ENCODE measurements at regions not wholly inside any gene's neighbourhood (a gene's known extent, or its start where the extent isn't known, plus 50 kb on each side); places are given as distances from the start of the nearest gene placed in this dataset.

DNA sequence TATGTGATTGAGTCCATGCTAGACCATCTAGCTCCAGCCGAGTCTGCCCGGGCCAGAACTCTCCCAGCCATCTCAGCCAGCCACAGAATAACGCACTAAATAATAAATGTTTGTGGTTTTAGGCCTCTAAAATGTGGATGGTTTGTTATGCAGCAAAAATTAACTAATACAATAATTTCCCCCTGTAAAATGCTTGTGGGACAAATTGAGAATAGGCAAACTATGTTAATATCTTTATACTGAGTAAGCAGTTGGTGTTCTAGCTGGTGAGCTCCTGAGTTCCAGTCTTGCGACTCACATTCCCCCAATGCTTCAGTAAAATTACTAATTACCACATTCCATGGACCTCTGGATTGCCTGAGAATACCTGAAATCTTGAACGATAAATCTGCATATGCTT lies 316.8 kb upstream of the NFE2L3 start:
- Histone ChIP-seq H3K9ac (ENCODE audit: insufficient read length) (no peak overlapping the region), H3K36me3 (ENCODE audit: insufficient read depth, low read length) (no peaks in the 10 kb centered on the region), H3K27ac (no peak overlapping the region), H3K9me3 (ENCODE audit: low read depth, low read length) (no peaks in the 10 kb centered on the region), H3K4me3 (no peak overlapping the region)
- no peak for TF ChIP-seq POLR2AphosphoS5 (IDR thresholded peaks at IDR 0.05; ENCODE audit: borderline replicate concordance, low read depth, low read length)
- no peak for TF ChIP-seq EZH2 (IDR thresholded peaks at IDR 0.05)
- TF ChIP-seq FOXP2 (optimal IDR thresholded peaks at IDR 0.05; ENCODE audit: control extremely low read depth, extremely low read length, insufficient read depth), result no peak
- no peak for DNase-seq (ENCODE audit: low read depth, low spot score)

DNA sequence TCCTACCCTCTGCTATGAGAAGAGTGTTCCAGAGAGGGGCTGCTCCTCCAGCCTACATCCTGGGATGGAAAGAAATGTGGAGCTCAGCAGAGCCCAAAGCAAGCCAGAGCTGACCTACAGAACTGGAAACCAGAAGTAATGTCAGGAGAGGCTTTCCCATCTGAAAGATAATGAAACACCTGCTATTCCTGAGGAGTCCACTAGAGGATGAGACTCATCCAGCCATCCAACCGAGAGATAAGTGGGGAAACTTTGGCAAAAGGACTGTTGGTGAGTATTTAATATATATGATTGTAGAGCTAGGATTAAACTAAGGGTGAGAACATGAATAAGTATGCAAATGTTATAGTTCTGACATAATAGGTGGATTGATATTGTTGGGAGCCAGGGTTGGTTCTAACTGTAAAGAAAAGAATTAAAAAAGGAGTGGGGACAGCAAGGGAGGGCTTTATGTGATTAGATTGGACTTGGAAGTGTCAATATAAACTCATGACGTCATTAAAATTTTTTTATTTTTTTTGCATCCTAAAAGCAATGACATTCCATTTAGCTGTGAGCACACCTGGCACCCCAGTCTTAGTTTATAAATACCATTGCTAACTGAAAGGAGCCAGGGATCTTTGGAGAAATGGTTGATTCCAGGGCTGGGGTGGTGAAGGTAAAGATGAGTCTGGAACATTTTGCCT lies 312.8 kb upstream of the NFE2L3 start:
- no peak for DNase-seq (ENCODE audit: low read depth, low spot score)
- no peaks in the 10 kb centered on the region for H3K36me3 ChIP-seq (ENCODE audit: insufficient read depth, low read length)
- TF ChIP-seq FOXP2 (optimal IDR thresholded peaks at IDR 0.05; ENCODE audit: control extremely low read depth, extremely low read length, insufficient read depth) (no peak), EZH2 (IDR thresholded peaks at IDR 0.05) (no peak), POLR2AphosphoS5 (IDR thresholded peaks at IDR 0.05; ENCODE audit: borderline replicate concordance, low read depth, low read length) (no peak)
- no peak overlapping the region for H3K4me3 ChIP-seq
- H3K9me3 ChIP-seq (ENCODE audit: low read depth, low read length), result no peaks in the 10 kb centered on the region
- H3K27ac ChIP-seq, result no peak overlapping the region
- no peak overlapping the region for H3K9ac ChIP-seq (ENCODE audit: insufficient read length)

DNA sequence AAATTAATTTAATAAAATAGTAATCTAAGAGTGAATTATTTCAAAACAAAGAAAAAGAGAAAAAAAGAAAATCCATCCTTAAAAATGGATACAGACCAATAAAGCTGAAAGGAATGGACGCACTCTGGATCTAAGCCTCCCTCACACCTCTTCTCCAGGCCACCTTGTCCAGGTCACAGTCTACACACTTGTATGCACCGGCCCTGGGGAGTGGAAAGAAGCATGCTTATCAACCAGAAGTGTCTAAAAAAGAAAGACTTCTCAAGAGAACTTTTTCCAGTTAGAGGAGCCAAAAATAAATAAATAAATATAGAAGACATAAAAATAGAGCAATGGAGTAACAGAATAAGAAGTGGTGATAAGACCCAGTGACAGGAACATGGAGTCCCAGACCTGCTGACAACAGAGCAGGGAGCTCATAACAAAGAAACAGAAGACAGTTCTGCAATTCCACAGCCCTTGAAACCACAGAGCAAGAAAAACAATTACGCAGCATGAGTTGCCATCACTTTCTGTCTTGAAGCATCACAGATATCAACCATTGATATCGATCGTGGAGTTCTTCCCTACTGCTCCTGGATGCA lies 311.7 kb upstream of the NFE2L3 start:
- Histone ChIP-seq H3K27ac (no peak overlapping the region), H3K36me3 (ENCODE audit: insufficient read depth, low read length) (no peaks in the 10 kb centered on the region), H3K9me3 (ENCODE audit: low read depth, low read length) (no peaks in the 10 kb centered on the region), H3K9ac (ENCODE audit: insufficient read length) (no peak overlapping the region), H3K4me3 (no peak overlapping the region)
- no peak for DNase-seq (ENCODE audit: low read depth, low spot score)
- TF ChIP-seq EZH2 (IDR thresholded peaks at IDR 0.05), result no peak
- no peak for TF ChIP-seq FOXP2 (optimal IDR thresholded peaks at IDR 0.05; ENCODE audit: control extremely low read depth, extremely low read length, insufficient read depth)
- TF ChIP-seq POLR2AphosphoS5 (IDR thresholded peaks at IDR 0.05; ENCODE audit: borderline replicate concordance, low read depth, low read length), result no peak

DNA sequence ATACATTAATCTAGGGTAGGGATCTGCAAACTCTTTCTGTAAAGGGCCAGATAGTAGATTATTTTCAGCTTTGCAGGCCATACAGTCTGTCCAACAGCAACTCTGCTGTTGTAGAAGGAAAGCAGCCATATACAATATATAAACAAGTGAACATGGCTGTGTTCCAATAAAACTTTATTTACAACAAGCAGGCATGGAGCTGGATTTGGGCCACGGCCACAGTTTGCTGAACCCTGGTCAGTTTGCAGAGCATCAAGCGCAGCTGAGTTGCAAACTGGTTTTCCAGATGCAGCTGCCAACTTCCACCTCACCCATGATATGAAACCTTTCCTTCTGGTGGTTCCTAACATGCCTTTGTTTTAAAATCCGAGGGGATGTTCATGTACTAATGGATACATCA lies 310.4 kb upstream of the NFE2L3 start:
- H3K27ac ChIP-seq, result no peak overlapping the region
- H3K36me3 ChIP-seq (ENCODE audit: insufficient read depth, low read length), result no peaks in the 10 kb centered on the region
- no peak for TF ChIP-seq POLR2AphosphoS5 (IDR thresholded peaks at IDR 0.05; ENCODE audit: borderline replicate concordance, low read depth, low read length)
- TF ChIP-seq FOXP2 (optimal IDR thresholded peaks at IDR 0.05; ENCODE audit: control extremely low read depth, extremely low read length, insufficient read depth), result no peak
- no peak for TF ChIP-seq EZH2 (IDR thresholded peaks at IDR 0.05)
- no peaks in the 10 kb centered on the region for H3K9me3 ChIP-seq (ENCODE audit: low read depth, low read length)
- H3K9ac ChIP-seq (ENCODE audit: insufficient read length), result no peak overlapping the region
- H3K4me3 ChIP-seq, result no peak overlapping the region
- DNase-seq (ENCODE audit: low read depth, low spot score), result no peak

DNA sequence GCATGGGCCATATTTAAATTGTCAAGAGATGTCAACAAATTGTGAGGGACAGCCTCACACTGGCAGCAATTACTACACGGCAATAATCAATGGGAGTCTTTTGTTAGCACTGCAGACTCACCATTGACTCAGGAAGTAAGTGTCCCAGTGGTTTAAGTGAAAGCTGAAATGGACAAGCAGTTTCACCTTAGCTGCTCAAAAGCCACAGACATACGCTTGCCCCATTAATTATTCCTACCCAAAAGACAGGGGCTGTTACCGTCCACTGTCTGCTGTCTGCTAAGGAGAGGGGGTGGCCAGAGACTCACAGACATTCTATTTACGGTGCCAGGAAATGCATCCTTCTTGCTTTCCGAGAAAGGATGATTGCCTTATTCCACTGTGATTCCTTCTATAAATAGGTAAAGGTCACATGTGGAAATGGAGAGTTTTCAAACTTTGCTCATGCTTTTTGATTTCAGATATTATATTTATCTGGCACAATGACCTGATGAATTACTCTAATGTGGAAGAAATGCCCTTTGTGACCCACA lies 309.7 kb upstream of the NFE2L3 start:
- no peaks in the 10 kb centered on the region for H3K9me3 ChIP-seq (ENCODE audit: low read depth, low read length)
- no peaks in the 10 kb centered on the region for H3K36me3 ChIP-seq (ENCODE audit: insufficient read depth, low read length)
- H3K9ac ChIP-seq (ENCODE audit: insufficient read length), result no peak overlapping the region
- DNase-seq (ENCODE audit: low read depth, low spot score), result no peak
- H3K27ac ChIP-seq, result no peak overlapping the region
- no peak for TF ChIP-seq FOXP2 (optimal IDR thresholded peaks at IDR 0.05; ENCODE audit: control extremely low read depth, extremely low read length, insufficient read depth)
- TF ChIP-seq POLR2AphosphoS5 (IDR thresholded peaks at IDR 0.05; ENCODE audit: borderline replicate concordance, low read depth, low read length), result no peak
- no peak for TF ChIP-seq EZH2 (IDR thresholded peaks at IDR 0.05)
- no peak overlapping the region for H3K4me3 ChIP-seq

DNA sequence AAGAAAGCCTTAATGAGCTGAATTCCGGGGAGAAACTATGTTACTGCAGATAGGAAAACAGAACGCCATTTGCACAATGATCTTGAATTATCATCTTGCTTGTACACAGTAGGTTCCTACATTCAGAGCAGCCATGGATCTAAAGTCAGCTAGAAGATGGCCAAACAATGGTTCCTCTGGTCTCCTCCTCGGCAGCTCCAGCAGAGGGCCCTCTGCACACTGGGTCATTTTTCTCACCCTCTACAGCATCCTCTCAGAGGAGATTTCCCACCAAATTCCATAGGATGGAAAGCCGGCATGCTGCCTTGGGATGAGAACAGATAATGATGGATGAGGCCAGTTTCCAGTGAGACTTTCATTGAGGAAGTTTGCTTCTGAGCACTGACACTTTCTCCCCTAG lies 308.5 kb upstream of the NFE2L3 start:
- H3K36me3 ChIP-seq (ENCODE audit: insufficient read depth, low read length), result no peaks in the 10 kb centered on the region
- TF ChIP-seq FOXP2 (optimal IDR thresholded peaks at IDR 0.05; ENCODE audit: control extremely low read depth, extremely low read length, insufficient read depth) (no peak), EZH2 (IDR thresholded peaks at IDR 0.05) (no peak), POLR2AphosphoS5 (IDR thresholded peaks at IDR 0.05; ENCODE audit: borderline replicate concordance, low read depth, low read length) (no peak)
- no peak overlapping the region for H3K9ac ChIP-seq (ENCODE audit: insufficient read length)
- H3K27ac ChIP-seq, result no peak overlapping the region
- DNase-seq (ENCODE audit: low read depth, low spot score), result no peak
- H3K4me3 ChIP-seq, result no peak overlapping the region
- H3K9me3 ChIP-seq (ENCODE audit: low read depth, low read length), result no peaks in the 10 kb centered on the region

DNA sequence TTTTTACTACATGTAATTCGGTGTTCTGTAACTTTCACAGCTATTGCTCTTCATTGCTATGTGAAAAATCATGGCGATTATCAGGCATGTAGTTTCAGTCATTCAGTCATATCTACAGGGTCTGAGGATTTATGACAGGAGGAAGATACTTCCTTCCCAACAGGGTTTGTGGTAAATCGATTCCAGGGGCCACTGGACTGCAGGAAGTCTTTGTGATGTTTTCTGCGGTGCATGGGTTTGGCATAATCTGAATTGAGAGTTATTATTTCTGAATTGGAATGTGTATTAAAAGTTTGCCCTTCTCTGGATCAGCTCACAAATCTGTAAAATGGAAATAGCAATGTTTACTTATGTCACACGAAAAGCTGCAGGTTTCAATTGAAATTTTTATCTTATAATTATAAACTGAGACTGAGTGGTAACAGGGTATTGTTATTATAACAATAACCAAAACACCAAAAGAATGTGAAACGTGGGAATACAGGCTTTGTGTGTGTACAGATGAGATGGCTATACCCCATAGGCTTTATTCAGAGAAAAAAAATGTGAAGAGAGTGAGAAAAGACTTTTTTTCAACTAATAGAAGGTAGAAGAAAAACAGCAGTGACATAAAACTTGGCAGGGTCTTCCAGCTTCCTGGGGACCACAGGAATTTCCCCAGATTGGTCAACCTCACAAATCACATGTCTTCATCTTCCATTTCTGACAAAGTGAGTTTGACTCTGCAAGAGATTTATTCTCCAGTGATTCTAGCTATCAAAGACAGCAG lies 307.7 kb upstream of the NFE2L3 start:
- no peaks in the 10 kb centered on the region for H3K9me3 ChIP-seq (ENCODE audit: low read depth, low read length)
- DNase-seq (ENCODE audit: low read depth, low spot score), result no peak
- no peak overlapping the region for H3K27ac ChIP-seq
- no peak overlapping the region for H3K4me3 ChIP-seq
- TF ChIP-seq POLR2AphosphoS5 (IDR thresholded peaks at IDR 0.05; ENCODE audit: borderline replicate concordance, low read depth, low read length) (no peak), EZH2 (IDR thresholded peaks at IDR 0.05) (no peak), FOXP2 (optimal IDR thresholded peaks at IDR 0.05; ENCODE audit: control extremely low read depth, extremely low read length, insufficient read depth) (no peak)
- H3K36me3 ChIP-seq (ENCODE audit: insufficient read depth, low read length), result no peaks in the 10 kb centered on the region
- no peak overlapping the region for H3K9ac ChIP-seq (ENCODE audit: insufficient read length)

DNA sequence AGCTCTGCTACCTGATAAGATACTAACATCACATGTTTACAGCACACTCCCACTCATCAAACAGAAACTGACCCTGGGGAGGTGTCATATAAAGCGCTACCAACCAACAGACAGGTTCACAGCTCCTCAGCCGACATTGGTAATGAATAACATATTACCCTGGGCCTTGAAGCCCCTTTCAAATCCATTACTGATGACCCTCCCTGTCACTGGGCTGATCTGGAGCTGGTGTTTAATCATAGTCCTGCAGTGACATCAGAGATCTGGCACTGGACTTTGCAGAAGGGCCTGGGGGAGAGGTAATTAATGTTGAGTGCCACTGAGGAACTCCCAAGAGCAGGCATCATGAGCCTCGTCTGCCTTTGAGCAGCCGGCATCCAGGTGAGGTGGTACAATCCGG lies 306.5 kb upstream of the NFE2L3 start:
- Histone ChIP-seq H3K9ac (ENCODE audit: insufficient read length) (no peak overlapping the region), H3K4me3 (no peak overlapping the region), H3K36me3 (ENCODE audit: insufficient read depth, low read length) (no peaks in the 10 kb centered on the region), H3K27ac (no peak overlapping the region), H3K9me3 (ENCODE audit: low read depth, low read length) (no peaks in the 10 kb centered on the region)
- no peak for TF ChIP-seq EZH2 (IDR thresholded peaks at IDR 0.05)
- no peak for TF ChIP-seq FOXP2 (optimal IDR thresholded peaks at IDR 0.05; ENCODE audit: control extremely low read depth, extremely low read length, insufficient read depth)
- no peak for TF ChIP-seq POLR2AphosphoS5 (IDR thresholded peaks at IDR 0.05; ENCODE audit: borderline replicate concordance, low read depth, low read length)
- no peak for DNase-seq (ENCODE audit: low read depth, low spot score)

Measured in SK-N-MC (cell line).